Ovary (tissue), 7 donors: ENCODE measurements at regions not wholly inside any gene's neighbourhood (a gene's known extent, or its start where the extent isn't known, plus 50 kb on each side); places are given as distances from the start of the nearest gene placed in this dataset.

ENCODE experiments used
- DNase-seq, 5 donors: peaks; one replicate each; pipeline ENCODE4 v3.0.0-alpha.2; 2019 to 2020
- H3K27ac ChIP-seq, 2 donors: fragments of 200-600 bp; one replicate each; pipeline versions ENCODE4 v1.5.1 to v1.8.0; 2019 to 2022
- H3K27me3 ChIP-seq: fragments of 200-600 bp; one replicate; pipeline ENCODE4 v1.8.0; 2022
- H3K36me3 ChIP-seq: fragments of 200-600 bp; sonication (generic); one replicate; pipeline ENCODE4 v1.5.1; 2019
- H3K4me1 ChIP-seq: one replicate; pipeline ENCODE4 v1.8.1; 2013; ENCODE audit warnings: mild to moderate bottlenecking, moderate library complexity; ENCODE audit not compliant: insufficient read depth
- H3K4me3 ChIP-seq: fragments of 200-600 bp; sonication (generic); one replicate; pipeline ENCODE4 v1.5.1; 2017
- H3K9me3 ChIP-seq, 2 donors: fragments of 200-600 bp in 1 of 2; sonication (generic) in 1 of 2; one replicate each; pipeline versions ENCODE4 v1.5.1 to v1.8.1; 2013 to 2019; ENCODE audit warnings: mild to moderate bottlenecking in 1 of 2, moderate library complexity in 1 of 2
- EP300 ChIP-seq: sonication (generic); formaldehyde crosslinking; IDR thresholded peaks from one replicate; pipeline ENCODE4 v1.6.1; 2017; ENCODE audit warnings: antibody characterized with exemption
- POLR2A ChIP-seq: fragments of 450-650 bp; IDR thresholded peaks from one replicate; pipeline ENCODE4 v1.6.1; 2017; ENCODE audit warnings: antibody characterized with exemption, mild to moderate bottlenecking, moderate library complexity
- WGBS, 3 donors: extraction: QIAGEN DNeasy Blood & Tissue Kit in 1 of 3; methylation state at CpG; one replicate each; pipeline versions ENCODE4 v1.1.5 to v1.1.7; 2013 to 2017; 5-methylcytosine and 5-hydroxymethylcytosine counted together
- intact Hi-C, 4 donors: fragments of 100-400 bp; cut with DNase I; formaldehyde crosslinking; loops; one replicate each; pipeline versions ENCODE4 v1.11.0 to v1.15.1; 2022 to 2023
- TF ChIP-seq, protein P1 (sequence below), 3 donors: fragments of 450-650 bp in 2 of 3; fragments of 200-600 bp in 1 of 3; IDR thresholded peaks; one replicate each; pipeline versions ENCODE4 v1.5.1 to v1.8.0; 2016 to 2022; ENCODE audit warnings: antibody characterized with exemption in 3 of 3, mild to moderate bottlenecking in 1 of 3
- donor health status: DM: no; HTN: no; CAD: no; lungs with moderate emphysema.
- donor health status: DM: no; HTN: no; CAD: no.
- donor health status: Bipolar disorder and iron deficiency.
- donor health status: DM: no; HTN: no; CAD: no.
- donor health status: DM: yes; HTN: yes; CAD: no.

- intact Hi-C loops, result no loop called here
- H3K27ac ChIP-seq, result peak overlapping the region in 1 of 2 donors; percentile 78
These were observed 191.6 kb upstream of the TTC29 start for GRCh38 chr4:147137280-147137679.

DNA sequence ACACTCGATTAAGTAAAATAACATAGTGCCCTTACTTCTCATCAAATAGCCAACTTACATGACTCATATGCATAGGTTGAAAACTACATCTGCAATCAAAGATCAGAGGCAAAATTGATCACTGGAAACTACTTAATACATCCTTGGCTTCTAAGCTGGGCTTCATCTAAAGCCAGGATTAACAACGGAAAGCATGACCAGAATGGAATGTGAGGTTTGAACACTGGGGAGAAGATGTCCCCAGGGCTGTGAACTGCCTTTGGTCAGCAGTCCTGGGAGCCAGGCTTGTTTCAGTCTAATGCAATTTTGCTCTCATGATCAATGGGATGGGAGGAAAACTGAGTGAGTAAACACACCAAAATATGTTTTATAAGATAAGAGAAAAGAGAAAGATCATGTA lies 192.5 kb upstream of the TTC29 start:
- TF ChIP-seq, protein P1, sequence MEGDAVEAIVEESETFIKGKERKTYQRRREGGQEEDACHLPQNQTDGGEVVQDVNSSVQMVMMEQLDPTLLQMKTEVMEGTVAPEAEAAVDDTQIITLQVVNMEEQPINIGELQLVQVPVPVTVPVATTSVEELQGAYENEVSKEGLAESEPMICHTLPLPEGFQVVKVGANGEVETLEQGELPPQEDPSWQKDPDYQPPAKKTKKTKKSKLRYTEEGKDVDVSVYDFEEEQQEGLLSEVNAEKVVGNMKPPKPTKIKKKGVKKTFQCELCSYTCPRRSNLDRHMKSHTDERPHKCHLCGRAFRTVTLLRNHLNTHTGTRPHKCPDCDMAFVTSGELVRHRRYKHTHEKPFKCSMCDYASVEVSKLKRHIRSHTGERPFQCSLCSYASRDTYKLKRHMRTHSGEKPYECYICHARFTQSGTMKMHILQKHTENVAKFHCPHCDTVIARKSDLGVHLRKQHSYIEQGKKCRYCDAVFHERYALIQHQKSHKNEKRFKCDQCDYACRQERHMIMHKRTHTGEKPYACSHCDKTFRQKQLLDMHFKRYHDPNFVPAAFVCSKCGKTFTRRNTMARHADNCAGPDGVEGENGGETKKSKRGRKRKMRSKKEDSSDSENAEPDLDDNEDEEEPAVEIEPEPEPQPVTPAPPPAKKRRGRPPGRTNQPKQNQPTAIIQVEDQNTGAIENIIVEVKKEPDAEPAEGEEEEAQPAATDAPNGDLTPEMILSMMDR (IDR thresholded peaks at IDR 0.05), result no peak
- TF ChIP-seq EP300 (no peak), POLR2A (no peak)
- no peaks in the 10 kb centered on the region for H3K27me3 ChIP-seq
- H3K4me3 ChIP-seq, result no peak overlapping the region
- no peak for DNase-seq
- intact Hi-C loops, result no loop called here
- no peaks in the 10 kb centered on the region for H3K9me3 ChIP-seq
- H3K4me1 ChIP-seq, result peaks cover 11% of the 10 kb centered on the region
- 66 to 75% (median 74%) methylated on average over 2 of the region's 2 CpGs for WGBS, 3 donors
- H3K27ac ChIP-seq, result no peak overlapping the region
- H3K36me3 ChIP-seq, result no peaks in the 10 kb centered on the region

More at GRCh38 chr4:147137280-147137679, 191.6 kb upstream of the TTC29 start:
- 80 to 84% (median 83%) methylated on average over 3 of the region's 3 CpGs for WGBS, 3 donors
- no peak for DNase-seq
- no peaks in the 10 kb centered on the region for H3K9me3 ChIP-seq
- H3K27me3 ChIP-seq, result no peaks in the 10 kb centered on the region
- H3K4me1 ChIP-seq, result peaks cover 11% of the 10 kb centered on the region
- no peak overlapping the region for H3K4me3 ChIP-seq
- no peak for TF ChIP-seq POLR2A
- no peak for TF ChIP-seq EP300
- TF ChIP-seq, protein P1 (IDR thresholded peaks at IDR 0.05), result no peak
- H3K36me3 ChIP-seq, result no peaks in the 10 kb centered on the region

DNA sequence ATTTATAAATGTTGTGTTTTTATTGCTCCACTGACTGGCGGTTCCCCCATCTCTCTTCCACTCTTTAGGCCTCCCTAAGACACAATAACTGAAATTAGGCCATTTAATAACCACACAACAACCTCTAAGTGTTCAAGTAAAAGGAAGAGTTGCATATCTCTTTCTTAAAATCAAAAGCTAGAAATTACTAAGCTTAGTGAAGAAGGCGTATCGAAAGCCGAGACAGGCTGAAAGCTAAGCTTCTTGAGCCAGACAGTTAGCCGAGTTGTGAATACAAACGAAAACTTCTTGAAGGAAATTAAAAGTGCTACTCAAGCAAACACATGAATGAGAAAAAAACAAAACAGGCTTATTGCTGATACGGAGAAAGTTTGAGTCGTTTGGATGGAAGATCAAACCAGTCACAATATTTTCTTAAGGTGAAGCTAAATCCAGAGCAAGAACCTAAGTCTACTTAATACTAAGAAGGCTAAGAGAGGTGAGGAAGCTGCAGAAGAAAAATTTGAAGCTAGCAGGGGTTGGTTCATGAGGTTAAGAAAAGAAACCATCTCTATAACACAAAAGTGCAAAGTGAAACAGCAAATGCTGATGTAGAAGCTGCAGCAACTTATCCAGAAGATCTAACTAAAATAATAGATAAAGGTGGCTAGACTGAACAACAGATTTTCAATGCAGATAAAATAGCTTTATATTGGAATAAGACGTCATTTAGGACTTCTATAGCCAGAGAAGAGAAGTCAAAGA lies 194.0 kb upstream of the TTC29 start:
- no peaks in the 10 kb centered on the region for H3K9me3 ChIP-seq
- no peak overlapping the region for H3K27ac ChIP-seq
- 89 to 90% (median 89%) methylated on average over 9 of the region's 9 CpGs for WGBS, 3 donors
- H3K36me3 ChIP-seq, result no peaks in the 10 kb centered on the region
- intact Hi-C loops, result no loop called here
- H3K4me1 ChIP-seq, result peaks cover 9% of the 10 kb centered on the region
- H3K27me3 ChIP-seq, result no peaks in the 10 kb centered on the region
- no peak for TF ChIP-seq POLR2A
- TF ChIP-seq EP300, result no peak
- TF ChIP-seq, protein P1 (IDR thresholded peaks at IDR 0.05), result no peak
- no peak for DNase-seq
- no peak overlapping the region for H3K4me3 ChIP-seq

- H3K4me1 ChIP-seq, result no peaks in the 10 kb centered on the region
- no peak for DNase-seq
- intact Hi-C loops, result no loop called here
- no peaks in the 10 kb centered on the region for H3K9me3 ChIP-seq
- no peak overlapping the region for H3K27ac ChIP-seq
- no peaks in the 10 kb centered on the region for H3K27me3 ChIP-seq
- TF ChIP-seq EP300 (no peak), POLR2A (no peak)
- TF ChIP-seq, protein P1 (IDR thresholded peaks at IDR 0.05), result no peak
- no peaks in the 10 kb centered on the region for H3K36me3 ChIP-seq
- H3K4me3 ChIP-seq, result no peak overlapping the region
These were observed 206.1 kb upstream of the TTC29 start for GRCh38 chr4:147151763-147152162.
